Tibial nerve (tissue), 4 donors: ENCODE measurements at regions not wholly inside any gene's neighbourhood (a gene's known extent, or its start where the extent isn't known, plus 50 kb on each side); places are given as distances from the start of the nearest gene placed in this dataset.

Experiments used
- DNase-seq, 2 donors: peaks; one replicate each; pipeline ENCODE4 v3.0.0-alpha.2; 2019; ENCODE audit warnings: low spot score in 2 of 2
- H3K27ac ChIP-seq, 4 donors: fragments of 200-600 bp; sonication (generic) in 3 of 4; one replicate each; pipeline ENCODE4 v1.5.1; 2017 to 2019; ENCODE audit warnings: mild to moderate bottlenecking in 1 of 4
- H3K27me3 ChIP-seq, 2 donors: fragments of 200-600 bp; sonication (generic) in 1 of 2; one replicate each; pipeline versions ENCODE4 v1.5.1 to v1.6.0; 2017 to 2019
- H3K36me3 ChIP-seq, 3 donors: fragments of 200-600 bp; sonication (generic); one replicate each; pipeline ENCODE4 v1.5.1; 2018 to 2019
- H3K4me1 ChIP-seq, 4 donors: fragments of 200-600 bp; sonication (generic) in 3 of 4; one replicate each; pipeline ENCODE4 v1.5.1; 2017 to 2019
- H3K4me3 ChIP-seq, 4 donors: fragments of 200-600 bp; sonication (generic) in 3 of 4; one replicate each; pipeline ENCODE4 v1.5.1; 2017 to 2019; ENCODE audit warnings: mild to moderate bottlenecking in 1 of 4, moderate library complexity in 1 of 4
- H3K9me3 ChIP-seq, 4 donors: fragments of 200-600 bp; sonication (generic) in 3 of 4; one replicate each; pipeline ENCODE4 v1.5.1; 2017 to 2019
- CTCF ChIP-seq, 5 experiments: fragments of 200-600 bp in 3 of 5; fragments of 450-650 bp in 2 of 5; sonication (generic) in 3 of 5; IDR thresholded peaks; one replicate each; pipeline ENCODE4 v1.5.1; 2016 to 2019; ENCODE audit warnings: antibody characterized with exemption in 5 of 5, mild to moderate bottlenecking in 3 of 5, moderate library complexity in 2 of 5
- EP300 ChIP-seq, 2 donors: sonication (generic); formaldehyde crosslinking; IDR thresholded peaks; one replicate each; pipeline ENCODE4 v1.6.1; 2017; ENCODE audit warnings: antibody characterized with exemption in 2 of 2, mild to moderate bottlenecking in 1 of 2
- POLR2A ChIP-seq, 2 donors: fragments of 450-650 bp; IDR thresholded peaks; one replicate each; pipeline ENCODE4 v1.6.1; 2017; ENCODE audit warnings: antibody characterized with exemption in 2 of 2, mild to moderate bottlenecking in 2 of 2, moderate library complexity in 2 of 2
- WGBS, 2 donors: methylation state at CpG; one replicate each; pipeline ENCODE4 v1.1.5; 2018; 5-methylcytosine and 5-hydroxymethylcytosine counted together

GRCh38 chr12:125512541-125513298 lies 447.5 kb downstream of the AACS start:
- H3K9me3 ChIP-seq: peaks cover 0 to 2% (median 0%) of the 10 kb centered on the region in 4 donors
- no peak for DNase-seq
- 60 to 61% methylated on average over 12 of the region's 12 CpGs for WGBS, 2 donors
- H3K27me3 ChIP-seq: no peaks in the 10 kb centered on the region
- H3K4me1 ChIP-seq: no peaks in the 10 kb centered on the region
- TF ChIP-seq EP300 (IDR thresholded peaks at IDR 0.05) (no peak), POLR2A (IDR thresholded peaks at IDR 0.05) (no peak), CTCF (IDR thresholded peaks at IDR 0.05) (no peak)
- H3K27ac ChIP-seq: no peak overlapping the region
- no peak overlapping the region for H3K4me3 ChIP-seq
- no peaks in the 10 kb centered on the region for H3K36me3 ChIP-seq

GRCh38 chr12:125515887-125516286 lies 450.7 kb downstream of the AACS start:
- Histone ChIP-seq H3K36me3 (peaks cover 0 to 4% (median 0%) of the 10 kb centered on the region in 3 donors), H3K27ac (no peak overlapping the region), H3K4me1 (peaks cover 0 to 5% (median 0%) of the 10 kb centered on the region in 4 donors), H3K4me3 (no peak overlapping the region), H3K9me3 (peaks cover 0 to 2% (median 0%) of the 10 kb centered on the region in 4 donors), H3K27me3 (no peaks in the 10 kb centered on the region)
- no peak for DNase-seq
- 75 to 84% methylated on average over 8 of the region's 8 CpGs for WGBS, 2 donors
- TF ChIP-seq CTCF (IDR thresholded peaks at IDR 0.05): no peak
- TF ChIP-seq POLR2A (IDR thresholded peaks at IDR 0.05): no peak
- TF ChIP-seq EP300 (IDR thresholded peaks at IDR 0.05): no peak

GRCh38 chr12:125518074-125518473 lies 452.8 kb downstream of the AACS start:
- Histone ChIP-seq H3K4me1 (peaks cover 0 to 5% (median 0%) of the 10 kb centered on the region in 4 donors), H3K4me3 (no peak overlapping the region), H3K27me3 (no peaks in the 10 kb centered on the region), H3K36me3 (peaks cover 0 to 11% (median 0%) of the 10 kb centered on the region in 3 donors), H3K27ac (no peak overlapping the region), H3K9me3 (peaks cover 0 to 12% (median 0%) of the 10 kb centered on the region in 4 donors)
- 17% methylated on average over 2 of the region's 2 CpGs for WGBS, 2 donors
- no peak for DNase-seq
- TF ChIP-seq EP300 (IDR thresholded peaks at IDR 0.05) (no peak), POLR2A (IDR thresholded peaks at IDR 0.05) (no peak), CTCF (IDR thresholded peaks at IDR 0.05) (no peak)

- Histone ChIP-seq H3K36me3 (peaks cover 0 to 11% (median 0%) of the 10 kb centered on the region in 3 donors), H3K4me3 (no peak overlapping the region), H3K27ac (no peak overlapping the region), H3K4me1 (peaks cover 0 to 5% (median 0%) of the 10 kb centered on the region in 4 donors), H3K9me3 (peaks cover 0 to 15% (median 0%) of the 10 kb centered on the region in 4 donors), H3K27me3 (no peaks in the 10 kb centered on the region)
- TF ChIP-seq POLR2A (IDR thresholded peaks at IDR 0.05) (no peak), EP300 (IDR thresholded peaks at IDR 0.05) (no peak), CTCF (IDR thresholded peaks at IDR 0.05) (no peak)
- no peak for DNase-seq
- 63 to 64% methylated on average over 15 of the region's 15 CpGs for WGBS, 2 donors
These were observed 453.9 kb downstream of the AACS start for GRCh38 chr12:125519026-125519651.

GRCh38 chr12:125525879-125526278 lies 460.6 kb downstream of the AACS start:
- peaks cover 0 to 23% (median 5%) of the 10 kb centered on the region in 4 donors for H3K4me1 ChIP-seq
- peaks cover 0 to 15% (median 0%) of the 10 kb centered on the region in 4 donors for H3K9me3 ChIP-seq
- 89 to 90% methylated on average over 5 of the region's 5 CpGs for WGBS, 2 donors
- H3K36me3 ChIP-seq: peaks cover 0 to 7% (median 0%) of the 10 kb centered on the region in 3 donors
- H3K4me3 ChIP-seq: no peak overlapping the region
- no peaks in the 10 kb centered on the region for H3K27me3 ChIP-seq
- TF ChIP-seq CTCF (IDR thresholded peaks at IDR 0.05) (no peak), POLR2A (IDR thresholded peaks at IDR 0.05) (no peak), EP300 (IDR thresholded peaks at IDR 0.05) (no peak)
- no peak for DNase-seq
- no peak overlapping the region for H3K27ac ChIP-seq
